CD4-positive, alpha-beta T cell (primary cell): ENCODE measurements at regions not wholly inside any gene's neighbourhood (a gene's known extent, or its start where the extent isn't known, plus 50 kb on each side); places are given as distances from the start of the nearest gene placed in this dataset.

Experiments used
- ATAC-seq: fragments of 200-7000 bp; cut with Tn5 transposase; one replicate; pipeline ENCODE4 v1.10.0; 2022; ENCODE audit warnings: mild to moderate bottlenecking; ENCODE audit not compliant: poor library complexity
- CTCF ChIA-PET: fragments of 350-600 bp; sonication (Branson Sonifier 250); formaldehyde crosslinking; loops from one replicate; lab custom pipeline; 2021; ENCODE audit warnings: antibody characterized with exemption, inconsistent platforms; lab: Charles Lee
- POLR2A ChIA-PET: fragments of 350-600 bp; sonication (Branson Sonifier 250); formaldehyde crosslinking; loops from one replicate; lab custom pipeline; 2021; ENCODE audit warnings: antibody characterized with exemption, inconsistent platforms; lab: Charles Lee
- DNase-seq, 14 experiments: peaks; one replicate each; pipeline ENCODE4 v3.0.0-alpha.2; 2013 to 2020; ENCODE audit warnings: mixed read lengths in 2 of 14
- H3K27ac ChIP-seq, 2 donors: one replicate each; pipeline versions ENCODE4 v1.5.1 to v1.7.0; 2013; ENCODE audit warnings: low read length in 2 of 2, low read depth in 1 of 2, mild to moderate bottlenecking in 1 of 2
- H3K27me3 ChIP-seq, 2 experiments: 1 replicate in 1 of 2; 2 replicates in 1 of 2; pipeline versions ENCODE4 v1.6.1 to v1.7.0; 2013; ENCODE audit warnings: low read length in 2 of 2, control low read depth in 1 of 2, mild to moderate bottlenecking in 1 of 2, moderate library complexity in 1 of 2; ENCODE audit not compliant: insufficient read depth in 2 of 2, control insufficient read depth in 1 of 2
- H3K36me3 ChIP-seq: one replicate; pipeline ENCODE4 v1.6.1; 2013; ENCODE audit warnings: low read length, control low read depth; ENCODE audit not compliant: insufficient read depth
- H3K4me1 ChIP-seq: one replicate; pipeline ENCODE4 v1.6.1; 2013; ENCODE audit warnings: low read length, control low read depth; ENCODE audit not compliant: insufficient read depth
- H3K4me3 ChIP-seq: one replicate; pipeline ENCODE4 v1.5.1; 2013; ENCODE audit warnings: mild to moderate bottlenecking, low read length, moderate library complexity
- H3K9me3 ChIP-seq, 2 experiments: 1 replicate in 1 of 2; 2 replicates in 1 of 2; pipeline versions ENCODE4 v1.6.1 to v1.7.0; 2013; ENCODE audit warnings: low read length in 2 of 2, mild to moderate bottlenecking in 2 of 2, control low read depth in 1 of 2, moderate library complexity in 1 of 2; ENCODE audit not compliant: control insufficient read depth in 1 of 2, insufficient read depth in 1 of 2
- H3K27ac Mint-ChIP-seq: one replicate; pipeline ENCODE4 v1.8.0; 2020; ENCODE audit warnings: mixed read lengths
- H3K27me3 Mint-ChIP-seq: one replicate; pipeline ENCODE4 v1.8.0; 2021; ENCODE audit warnings: mixed read lengths
- H3K36me3 Mint-ChIP-seq: one replicate; pipeline ENCODE4 v1.8.0; 2021; ENCODE audit warnings: low read depth, mixed read lengths
- H3K4me1 Mint-ChIP-seq: one replicate; pipeline ENCODE4 v1.8.0; 2021; ENCODE audit warnings: low read depth, mixed read lengths
- H3K4me3 Mint-ChIP-seq: one replicate; pipeline ENCODE4 v1.8.0; 2020; ENCODE audit warnings: mild to moderate bottlenecking, mixed read lengths
- H3K9me3 Mint-ChIP-seq: one replicate; pipeline ENCODE4 v1.8.0; 2020; ENCODE audit warnings: mixed read lengths
- intact Hi-C, 2 experiments: fragments of 100-400 bp; cut with DNase I in 1 of 2; cut with micrococcal nuclease in 1 of 2; formaldehyde crosslinking; loops; one replicate each; pipeline versions ENCODE4 v1.15.1 to v1.9.0; 2023 to 2025; cut with DNase I, micrococcal nuclease
- TF ChIP-seq, protein P1 (sequence below): fragments of 200-600 bp; IDR thresholded peaks from one replicate; pipeline ENCODE4 v1.8.0; 2022; ENCODE audit warnings: antibody characterized with exemption, mild to moderate bottlenecking

GRCh38 chr7:13312307-13312706 is 624.9 kb downstream of the ARL4A start:
- POLR2A ChIA-PET: no interaction called here

GRCh38 chr7:13320333-13320732 is 632.9 kb downstream of the ARL4A start:
- Histone ChIP-seq H3K4me3 (no peak overlapping the region), H3K27me3 (no peaks in the 10 kb centered on the region), H3K9me3 (no peaks in the 10 kb centered on the region), H3K27ac (no peak overlapping the region), H3K36me3 (no peaks in the 10 kb centered on the region), H3K4me1 (no peaks in the 10 kb centered on the region)
- Mint-ChIP-seq H3K36me3 (no peaks in the 10 kb centered on the region), H3K27me3 (no peaks in the 10 kb centered on the region), H3K27ac (no peak overlapping the region), H3K9me3 (no peaks in the 10 kb centered on the region), H3K4me3 (no peak overlapping the region), H3K4me1 (no peaks in the 10 kb centered on the region)
- POLR2A ChIA-PET: no interaction called here
- TF ChIP-seq, protein P1, sequence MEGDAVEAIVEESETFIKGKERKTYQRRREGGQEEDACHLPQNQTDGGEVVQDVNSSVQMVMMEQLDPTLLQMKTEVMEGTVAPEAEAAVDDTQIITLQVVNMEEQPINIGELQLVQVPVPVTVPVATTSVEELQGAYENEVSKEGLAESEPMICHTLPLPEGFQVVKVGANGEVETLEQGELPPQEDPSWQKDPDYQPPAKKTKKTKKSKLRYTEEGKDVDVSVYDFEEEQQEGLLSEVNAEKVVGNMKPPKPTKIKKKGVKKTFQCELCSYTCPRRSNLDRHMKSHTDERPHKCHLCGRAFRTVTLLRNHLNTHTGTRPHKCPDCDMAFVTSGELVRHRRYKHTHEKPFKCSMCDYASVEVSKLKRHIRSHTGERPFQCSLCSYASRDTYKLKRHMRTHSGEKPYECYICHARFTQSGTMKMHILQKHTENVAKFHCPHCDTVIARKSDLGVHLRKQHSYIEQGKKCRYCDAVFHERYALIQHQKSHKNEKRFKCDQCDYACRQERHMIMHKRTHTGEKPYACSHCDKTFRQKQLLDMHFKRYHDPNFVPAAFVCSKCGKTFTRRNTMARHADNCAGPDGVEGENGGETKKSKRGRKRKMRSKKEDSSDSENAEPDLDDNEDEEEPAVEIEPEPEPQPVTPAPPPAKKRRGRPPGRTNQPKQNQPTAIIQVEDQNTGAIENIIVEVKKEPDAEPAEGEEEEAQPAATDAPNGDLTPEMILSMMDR: no peak
- intact Hi-C loops: no loop called here
- CTCF ChIA-PET: no interaction called here
- ATAC-seq (no peak), DNase-seq (no peak)

More at GRCh38 chr7:13312307-13312706, 624.9 kb downstream of the ARL4A start:
- no peak for ATAC-seq
- Histone ChIP-seq H3K27me3 (no peaks in the 10 kb centered on the region), H3K27ac (no peak overlapping the region), H3K36me3 (no peaks in the 10 kb centered on the region), H3K4me3 (no peak overlapping the region), H3K4me1 (no peaks in the 10 kb centered on the region), H3K9me3 (no peaks in the 10 kb centered on the region)
- no peak overlapping the region for H3K4me3 Mint-ChIP-seq
- DNase-seq: no peak
- H3K9me3 Mint-ChIP-seq: no peaks in the 10 kb centered on the region
- CTCF ChIA-PET: no interaction called here
- intact Hi-C loops: no loop called here
- TF ChIP-seq, protein P1: no peak
- no peaks in the 10 kb centered on the region for H3K36me3 Mint-ChIP-seq
- no peaks in the 10 kb centered on the region for H3K4me1 Mint-ChIP-seq
- H3K27ac Mint-ChIP-seq: no peak overlapping the region
- no peaks in the 10 kb centered on the region for H3K27me3 Mint-ChIP-seq

DNA sequence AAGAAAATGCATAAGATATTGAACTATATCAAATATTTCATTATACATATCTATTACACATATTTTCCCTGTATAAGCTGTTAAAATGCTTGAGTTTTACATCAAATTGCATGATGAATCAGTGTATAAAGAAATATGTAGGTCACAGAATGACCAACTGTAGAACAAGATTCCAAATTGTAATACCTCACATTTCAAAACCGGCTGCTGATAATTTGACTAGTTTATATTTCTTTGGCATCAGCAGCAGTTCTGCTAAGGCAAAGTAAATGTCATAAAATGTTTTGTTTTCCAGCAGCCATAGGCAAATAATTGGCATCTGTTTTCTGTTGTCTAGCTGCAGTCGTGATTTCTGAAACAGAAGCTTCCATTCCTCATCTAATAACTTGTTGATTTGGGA is 633.9 kb downstream of the ARL4A start:
- no peaks in the 10 kb centered on the region for H3K4me1 Mint-ChIP-seq
- POLR2A ChIA-PET: interaction anchor here (0.6 kb wide), 1 partner anchor 636 kb away, joined by 3 read pairs; no protein-coding TSS in a partner anchor
- CTCF ChIA-PET: no interaction called here

More for the DNA sequence above, 633.9 kb downstream of the ARL4A start:
- intact Hi-C loops: no loop called here
- no peak overlapping the region for H3K27ac ChIP-seq
- no peaks in the 10 kb centered on the region for H3K4me1 ChIP-seq
- no peaks in the 10 kb centered on the region for H3K36me3 ChIP-seq
- no peak for DNase-seq
- Mint-ChIP-seq H3K27me3 (no peaks in the 10 kb centered on the region), H3K36me3 (no peaks in the 10 kb centered on the region), H3K9me3 (peaks cover 4% of the 10 kb centered on the region), H3K4me3 (no peak overlapping the region), H3K27ac (no peak overlapping the region)
- TF ChIP-seq, protein P1: no peak
- no peaks in the 10 kb centered on the region for H3K9me3 ChIP-seq
- H3K27me3 ChIP-seq: no peaks in the 10 kb centered on the region
- no peak overlapping the region for H3K4me3 ChIP-seq
- ATAC-seq: no peak
